GM21825 (cell line): ENCODE measurements at regions not wholly inside any gene's neighbourhood (a gene's known extent, or its start where the extent isn't known, plus 50 kb on each side); places are given as distances from the start of the nearest gene placed in this dataset.

Source experiments
- ATAC-seq: cut with Tn5 transposase; IDR thresholded peaks from one replicate; pipeline ENCODE4 v1.9.1; 2021; ENCODE audit warnings: mild to moderate bottlenecking, moderate library complexity; ENCODE audit not compliant: unreplicated experiment

DNA sequence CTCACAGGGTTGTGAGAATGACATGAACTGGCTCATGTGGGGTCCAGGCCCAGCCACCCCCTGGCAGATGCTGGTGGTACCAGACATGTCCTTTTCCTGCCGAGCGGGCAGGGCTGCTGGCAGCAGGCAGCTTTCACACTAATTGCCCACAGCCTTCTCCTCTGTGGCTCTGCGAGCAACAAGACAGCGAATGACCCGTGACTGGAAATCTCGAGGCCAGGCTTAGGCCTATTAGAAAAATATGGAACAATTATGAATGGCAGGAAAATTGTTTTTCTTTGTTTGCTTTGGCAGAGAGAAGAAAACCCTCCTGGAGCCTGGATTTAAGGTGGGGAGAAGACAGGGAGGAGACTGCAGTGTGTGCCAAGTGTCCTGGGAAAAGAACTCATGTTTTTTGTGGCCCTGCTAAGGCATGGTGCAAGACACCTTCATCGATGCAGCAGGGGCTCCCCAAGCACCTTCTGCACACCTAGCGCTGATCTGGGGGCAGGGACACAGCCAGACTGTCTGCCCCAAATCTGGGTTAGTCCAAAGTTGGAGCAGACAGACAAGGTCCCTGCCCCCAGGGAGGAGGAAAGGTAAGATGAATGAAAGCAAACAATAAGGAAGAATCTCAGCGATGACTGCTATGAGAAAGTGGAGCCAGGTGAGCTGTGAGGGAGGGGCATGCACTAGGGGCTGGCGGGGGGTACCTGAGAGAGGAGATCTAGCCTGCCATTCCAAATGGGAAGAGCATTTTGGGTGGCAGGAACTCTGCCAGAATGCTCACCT, 193.8 kb upstream of the TLE3 start:
- no peak for ATAC-seq

DNA sequence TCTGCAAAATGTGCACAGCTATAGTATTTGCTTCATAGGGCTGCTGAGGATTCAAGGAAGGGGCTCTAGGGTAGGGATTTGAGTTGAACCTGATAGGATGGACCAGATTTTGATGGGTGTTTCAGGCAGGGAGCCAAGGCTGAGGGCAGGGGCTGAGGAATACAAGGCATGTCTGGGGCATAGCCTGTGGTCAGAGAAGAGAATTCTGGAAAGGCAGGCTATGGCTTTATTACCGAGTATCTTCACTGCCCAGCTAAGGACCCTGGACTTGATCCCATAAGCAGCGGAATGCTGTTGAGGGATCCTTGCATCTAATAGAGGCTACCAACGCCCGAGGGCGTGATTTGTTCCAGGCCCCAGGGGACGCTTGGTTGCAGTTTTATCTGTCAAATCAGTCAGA, 193.0 kb upstream of the TLE3 start:
- no peak for ATAC-seq

DNA sequence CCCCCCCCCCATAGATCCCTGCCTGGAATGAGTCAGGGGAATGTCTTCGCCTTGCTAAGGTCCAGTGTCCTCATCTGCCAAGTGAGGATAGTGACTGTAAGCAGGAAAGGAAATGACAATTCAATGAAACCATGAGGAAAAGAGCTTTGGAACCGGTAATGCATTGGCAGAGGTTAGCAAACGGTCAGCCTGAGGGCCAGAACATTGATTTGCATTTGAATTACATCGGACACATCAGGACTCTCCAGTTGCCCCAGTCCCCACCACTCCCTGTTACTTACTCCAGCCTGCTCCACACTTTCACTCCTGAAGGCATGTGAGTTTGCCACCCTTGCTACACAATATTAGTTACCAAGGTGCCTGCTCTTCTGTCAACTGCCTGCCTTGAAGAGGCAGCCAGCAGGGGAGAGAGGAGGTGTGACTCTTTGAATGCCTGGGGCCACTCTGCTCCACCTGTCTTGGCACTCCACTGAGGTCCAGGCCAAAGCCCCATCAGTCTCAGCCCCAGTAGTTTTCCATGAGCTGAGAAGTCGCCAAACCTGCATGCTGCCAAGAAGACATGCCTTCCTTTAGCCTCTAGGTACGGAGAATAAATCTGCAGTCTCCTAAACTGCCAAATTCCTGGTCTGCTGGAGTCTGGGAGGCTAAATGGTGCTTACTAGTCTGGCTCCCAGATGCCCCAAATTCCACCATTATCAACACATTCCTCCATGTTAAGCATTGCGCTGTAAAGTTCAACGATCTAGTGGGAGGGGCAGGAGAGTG, 191.7 kb upstream of the TLE3 start:
- no peak for ATAC-seq

DNA sequence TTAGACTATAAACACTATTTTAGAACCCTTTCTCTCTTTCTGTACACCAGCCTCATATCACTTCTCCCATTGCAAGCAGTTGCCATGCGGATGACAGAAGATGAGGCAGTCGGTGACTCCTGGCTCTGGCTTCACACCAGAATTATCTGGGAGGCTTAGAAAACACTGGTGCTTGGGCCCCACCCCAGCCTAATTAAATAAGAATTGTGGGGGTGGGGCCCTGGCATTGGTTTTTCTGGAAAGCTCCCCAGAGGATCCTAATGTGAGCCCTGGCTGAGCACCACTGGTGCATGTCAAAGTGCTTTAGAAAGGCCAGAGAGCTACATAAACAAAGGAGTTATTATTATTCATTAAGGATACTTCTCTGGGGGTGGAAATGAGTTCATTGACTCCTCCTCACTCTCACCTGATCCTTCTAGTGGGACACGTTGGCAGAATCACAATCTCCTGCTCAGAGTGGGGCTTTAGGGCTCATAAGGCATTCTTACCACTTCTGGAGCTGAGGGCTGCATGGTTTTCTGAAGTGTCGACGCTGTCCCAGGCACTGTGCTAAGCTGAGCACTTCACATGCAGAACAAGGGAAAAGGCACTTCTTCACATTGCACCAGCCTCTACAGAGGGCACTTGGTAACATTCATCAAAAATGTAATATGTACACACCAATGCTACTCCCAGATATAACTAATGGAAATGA, 188.5 kb upstream of the TLE3 start:
- ATAC-seq: no peak

DNA sequence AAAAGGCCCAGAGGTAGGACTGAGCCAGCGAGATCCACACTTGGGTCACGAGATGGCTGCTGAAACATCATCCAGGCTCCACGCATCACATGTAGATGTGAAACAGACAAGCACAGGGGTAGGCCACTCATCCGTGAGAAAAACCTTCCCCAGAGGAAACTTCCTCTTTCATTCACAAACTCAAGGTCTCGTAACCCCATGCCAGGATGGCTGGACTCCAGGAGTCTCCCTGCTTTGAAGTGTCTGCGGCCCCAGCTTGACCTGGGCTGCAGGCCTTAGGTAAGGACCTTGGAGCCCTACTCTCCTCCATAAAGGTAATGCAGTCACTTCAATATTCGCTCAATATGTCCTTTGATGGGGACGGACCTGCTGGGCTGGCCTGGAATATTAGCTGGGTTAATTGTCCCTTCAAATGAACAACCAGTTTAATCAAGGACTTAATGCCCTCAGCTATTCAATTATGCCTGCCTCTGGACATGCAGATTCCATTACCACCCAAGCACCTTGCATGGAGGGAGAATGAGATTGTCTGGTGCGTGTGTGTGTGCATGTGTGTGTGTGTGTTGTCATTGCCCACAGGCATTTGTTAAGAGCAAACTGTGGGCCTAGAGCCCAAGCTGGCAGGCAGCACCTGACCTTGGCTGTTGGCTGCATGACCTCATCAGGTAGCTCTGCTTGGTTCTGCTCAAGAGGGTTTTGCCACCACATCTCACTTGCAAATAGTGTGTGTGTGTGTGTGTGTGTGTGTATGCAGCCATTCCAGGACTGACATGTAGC, 186.9 kb upstream of the TLE3 start:
- no peak for ATAC-seq

DNA sequence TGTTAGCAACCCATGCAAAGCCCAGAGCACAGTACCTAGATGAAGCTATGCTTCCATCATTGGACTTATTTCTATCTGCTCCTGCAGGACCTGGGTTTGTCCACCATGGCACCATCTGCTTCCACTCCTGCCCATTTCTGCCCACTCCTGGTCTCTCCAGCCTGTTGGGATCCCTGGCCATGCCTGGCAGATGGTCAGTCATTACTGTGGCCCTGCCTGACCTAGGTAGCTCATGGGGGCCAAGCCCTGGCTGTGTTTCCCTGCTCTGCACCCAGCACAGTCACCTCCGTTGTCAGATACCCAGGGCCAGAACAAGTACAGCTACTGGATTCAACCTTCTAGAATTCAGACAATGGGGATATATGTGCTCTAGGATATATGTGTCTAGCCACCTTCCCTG, 185.8 kb upstream of the TLE3 start:
- no peak for ATAC-seq

DNA sequence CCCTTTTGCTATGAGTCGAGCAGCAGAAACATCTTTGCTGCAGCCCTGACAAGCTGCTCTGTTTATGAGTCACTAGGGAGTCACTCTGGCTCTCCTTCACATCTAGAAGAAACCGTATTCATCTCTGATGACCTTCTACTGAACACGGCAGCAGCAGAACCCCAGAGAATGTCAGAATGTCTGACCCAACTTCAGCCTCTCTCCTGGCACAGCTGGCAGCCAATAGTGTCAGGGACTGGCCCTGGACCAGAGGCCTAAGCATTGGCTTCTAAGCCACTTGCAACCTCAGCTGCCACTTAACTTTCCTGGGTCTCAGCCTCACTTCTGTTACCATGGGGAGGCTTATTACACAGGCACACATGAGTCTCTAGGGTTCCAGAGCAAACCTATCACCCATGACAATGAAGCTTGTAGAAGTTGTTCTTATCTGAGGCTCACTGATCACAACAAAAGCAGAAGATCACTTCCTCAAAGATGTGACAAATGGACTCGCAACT, 184.1 kb upstream of the TLE3 start:
- ATAC-seq: no peak

DNA sequence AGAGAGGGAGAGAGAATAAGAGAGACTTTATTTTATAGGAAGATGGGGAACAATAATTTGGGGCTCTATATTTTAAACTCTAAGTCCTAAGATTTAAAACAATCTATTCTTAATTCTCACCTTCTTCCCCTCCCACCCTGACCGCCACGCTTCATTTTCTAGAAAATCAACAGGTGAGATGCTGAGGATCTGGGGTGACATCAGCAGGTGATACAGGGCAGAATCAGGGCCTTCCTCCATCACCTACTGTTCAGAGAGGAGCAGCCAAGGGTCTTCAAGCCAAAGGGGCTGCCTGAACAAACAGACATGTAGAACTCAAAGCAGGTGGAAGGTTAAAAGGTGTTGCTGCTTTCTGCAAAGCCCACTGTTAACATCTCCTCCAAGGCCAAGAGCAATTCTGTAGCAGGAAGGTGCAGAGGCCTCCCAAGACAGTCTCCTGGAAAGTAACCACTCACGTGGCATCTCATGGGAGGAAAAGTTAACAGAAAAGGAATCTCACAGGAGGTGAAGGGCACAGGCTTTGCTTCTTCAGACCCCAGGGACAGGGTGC, 183.6 kb upstream of the TLE3 start:
- ATAC-seq: no peak

DNA sequence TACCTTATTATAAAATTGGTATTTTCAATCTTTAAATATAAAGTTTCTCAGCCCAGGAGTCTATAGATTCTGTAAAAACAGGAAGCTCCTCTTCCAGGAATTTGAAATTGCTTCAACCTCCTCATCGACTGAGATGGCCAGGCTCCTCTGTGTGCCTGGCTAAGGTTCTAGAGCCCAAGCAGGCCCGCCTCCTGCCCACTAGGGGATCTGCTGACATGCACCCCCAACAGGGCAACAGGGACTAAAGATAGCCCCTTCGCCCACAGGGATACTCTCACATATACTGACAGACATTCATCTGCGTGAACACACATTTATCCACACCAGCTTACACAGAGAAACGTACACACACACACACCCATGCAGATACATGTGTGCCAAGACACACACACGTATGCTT, 183.1 kb upstream of the TLE3 start:
- no peak for ATAC-seq

DNA sequence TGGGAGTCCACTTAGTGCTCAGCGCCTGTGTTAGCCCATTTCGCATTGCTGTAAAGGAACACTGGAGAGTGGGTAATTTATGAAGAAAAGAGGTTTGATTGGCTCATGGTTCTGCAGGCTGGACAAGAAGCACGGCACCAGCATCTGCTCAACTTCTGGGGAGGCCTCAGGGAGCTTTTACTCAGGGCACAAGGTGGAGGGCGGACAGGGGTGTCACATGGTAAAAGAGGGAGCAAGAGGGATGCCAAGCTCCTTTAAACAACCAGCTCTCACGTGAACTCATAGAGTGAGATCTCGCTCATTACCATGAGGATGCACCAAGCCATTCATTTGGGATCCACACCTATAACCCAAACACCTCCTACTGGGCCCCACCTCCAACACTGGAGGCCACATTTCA, 181.4 kb upstream of the TLE3 start:
- no peak for ATAC-seq

DNA sequence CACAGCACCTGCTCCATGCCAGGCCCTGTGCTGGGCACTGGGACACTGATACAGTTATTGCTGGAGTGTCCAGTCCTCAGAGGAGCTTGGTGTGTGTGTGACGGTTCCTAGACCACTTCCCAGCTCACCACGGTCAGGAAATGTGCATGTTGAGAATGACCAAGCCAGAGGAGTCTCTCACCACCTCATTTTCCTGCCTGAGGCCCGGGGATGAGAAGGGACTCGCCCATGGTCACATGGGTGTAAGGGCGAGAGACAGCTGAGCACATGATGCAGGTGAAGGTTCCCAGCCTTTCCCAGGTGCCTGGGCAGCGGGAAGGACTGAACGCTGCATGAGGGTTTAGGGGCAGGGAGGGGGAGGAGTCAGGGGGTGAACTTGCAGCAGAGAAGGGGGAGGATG, 180.9 kb upstream of the TLE3 start:
- ATAC-seq: no peak

DNA sequence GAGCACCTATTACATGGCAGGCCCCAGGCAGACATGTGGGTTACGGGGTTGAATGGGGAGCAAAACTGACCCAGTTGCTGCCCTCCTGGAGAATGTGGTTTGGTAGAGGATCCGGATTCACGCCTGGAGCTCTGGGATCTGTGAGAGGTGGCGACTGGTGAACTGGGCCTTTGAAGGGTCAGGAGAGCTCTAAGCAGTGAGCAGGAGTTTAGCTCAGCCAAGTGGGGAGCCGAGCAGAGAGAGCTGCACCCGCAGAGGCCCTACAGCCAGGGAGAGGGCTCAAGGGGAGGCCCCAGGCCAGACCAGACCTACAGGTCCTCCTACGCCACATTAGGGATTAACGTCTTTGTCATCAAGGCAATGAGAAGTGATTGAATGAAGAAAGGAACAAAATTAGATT, 179.8 kb upstream of the TLE3 start:
- ATAC-seq: no peak

DNA sequence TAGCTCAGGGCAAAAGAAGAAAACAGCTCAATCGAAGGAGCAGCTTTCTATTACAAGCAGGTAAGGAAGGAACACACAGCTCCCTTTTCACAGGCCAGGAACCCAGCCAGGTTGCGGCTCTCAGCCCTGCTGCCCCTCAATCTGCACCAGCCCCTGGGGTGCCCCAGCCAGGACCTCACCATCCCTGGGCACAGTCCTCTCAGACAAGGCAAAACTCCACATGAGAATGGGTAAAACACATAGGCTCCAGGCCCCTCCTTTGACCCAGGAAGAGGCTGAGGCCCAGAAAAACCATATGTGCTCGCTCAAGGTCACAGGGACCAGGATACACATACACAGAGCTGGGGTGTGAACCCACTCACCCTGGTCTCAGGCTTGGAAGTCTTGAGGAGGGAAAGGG, 178.7 kb upstream of the TLE3 start:
- no peak for ATAC-seq

DNA sequence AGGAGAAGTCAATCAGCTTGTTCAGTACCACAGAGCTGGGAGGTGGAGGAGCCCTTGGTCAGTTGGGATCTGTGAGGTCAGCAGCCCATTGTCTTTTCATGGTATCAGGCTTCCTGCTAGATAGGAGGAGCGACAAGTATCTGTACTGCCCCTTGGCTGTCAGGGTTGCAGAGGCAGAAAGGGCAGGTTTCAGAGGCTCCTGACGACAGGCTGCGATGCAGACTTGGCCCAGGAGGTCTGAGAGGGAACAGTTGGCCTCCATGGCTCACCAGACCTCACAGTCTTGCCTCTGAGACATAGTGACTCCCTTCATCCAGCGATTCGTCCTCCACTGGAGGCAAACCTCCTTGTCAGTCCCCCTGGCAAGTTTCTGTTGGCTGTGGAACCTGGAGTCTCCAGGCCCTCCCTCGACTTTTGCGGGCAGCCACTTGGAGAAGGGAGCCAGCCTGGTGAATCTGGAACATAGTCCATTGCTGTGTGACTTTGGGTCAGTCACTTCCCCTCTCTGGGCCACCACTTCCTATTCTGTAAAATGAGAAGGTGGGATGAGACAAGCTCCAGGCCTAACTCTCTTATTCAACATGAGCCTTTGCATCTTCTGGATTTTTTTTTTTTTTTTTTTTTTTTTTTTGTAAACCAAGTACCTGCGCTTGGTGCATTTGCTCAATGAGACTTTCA, 177.9 kb upstream of the TLE3 start:
- no peak for ATAC-seq

DNA sequence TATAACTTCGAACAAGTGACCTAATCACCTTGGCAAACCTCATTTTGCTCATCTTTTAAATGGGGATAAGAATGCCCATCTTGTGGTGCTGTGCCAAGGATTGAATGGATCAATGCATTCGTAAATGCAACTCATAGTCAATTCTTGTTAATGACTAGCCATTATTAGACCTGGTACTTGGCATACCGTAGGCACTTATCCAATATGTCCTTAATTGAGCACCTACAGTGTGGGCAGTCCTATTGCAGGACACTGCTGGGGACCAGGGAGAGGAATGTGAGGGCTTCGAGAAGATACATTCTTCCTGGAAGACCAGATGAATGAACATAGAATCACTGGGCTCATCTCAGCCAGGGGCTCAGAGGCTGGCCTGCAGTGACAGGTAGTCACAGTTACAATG, 177.2 kb upstream of the TLE3 start:
- ATAC-seq: no peak

DNA sequence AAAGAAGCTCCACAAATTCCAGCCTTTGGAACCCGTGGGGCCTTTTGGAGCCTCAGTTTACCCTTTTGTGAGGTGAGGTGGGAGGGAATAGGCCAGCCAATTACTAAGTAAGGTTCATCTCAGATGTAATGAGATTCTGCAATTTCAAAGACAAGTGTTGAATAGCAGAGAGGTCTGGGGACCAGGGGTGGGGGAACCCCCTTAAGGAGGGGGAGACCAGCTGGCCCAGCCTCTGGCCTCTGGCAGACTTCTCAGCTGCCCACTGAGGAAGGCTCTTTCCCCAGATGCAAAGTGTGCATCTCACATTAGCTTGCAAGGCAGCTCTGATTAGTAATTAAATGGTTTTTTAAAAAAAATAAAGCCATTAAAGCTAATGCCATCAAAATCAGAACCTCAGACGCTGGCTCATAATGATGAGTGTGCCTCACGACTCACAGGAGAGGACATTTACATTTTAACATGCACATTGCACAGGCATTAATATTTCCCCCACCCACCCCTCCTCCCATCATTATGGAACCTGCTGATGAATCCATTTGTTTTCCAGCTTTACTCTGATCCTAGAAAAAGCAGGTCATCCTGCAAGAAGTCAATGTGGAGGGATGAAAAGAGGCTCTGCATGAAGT, 176.7 kb upstream of the TLE3 start:
- ATAC-seq: no peak

DNA sequence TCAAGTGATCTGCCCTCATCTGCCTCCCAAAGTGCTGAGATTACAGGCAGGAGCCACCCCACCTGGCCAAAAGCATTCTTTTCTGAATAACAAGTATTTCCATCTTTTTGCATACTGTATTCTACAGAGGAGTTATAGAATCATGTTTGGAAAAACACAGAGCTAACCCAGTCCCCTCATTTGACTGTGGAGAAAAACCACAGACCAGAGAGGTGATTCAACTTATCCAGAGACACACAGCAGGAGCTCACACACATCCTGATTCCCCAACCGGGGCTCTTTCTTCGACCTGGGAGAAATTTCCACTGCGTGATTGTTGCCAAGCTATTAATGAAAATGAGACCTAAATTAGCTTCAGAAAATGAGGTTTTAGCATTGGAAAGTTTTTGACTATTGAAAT, 176.1 kb upstream of the TLE3 start:
- no peak for ATAC-seq

DNA sequence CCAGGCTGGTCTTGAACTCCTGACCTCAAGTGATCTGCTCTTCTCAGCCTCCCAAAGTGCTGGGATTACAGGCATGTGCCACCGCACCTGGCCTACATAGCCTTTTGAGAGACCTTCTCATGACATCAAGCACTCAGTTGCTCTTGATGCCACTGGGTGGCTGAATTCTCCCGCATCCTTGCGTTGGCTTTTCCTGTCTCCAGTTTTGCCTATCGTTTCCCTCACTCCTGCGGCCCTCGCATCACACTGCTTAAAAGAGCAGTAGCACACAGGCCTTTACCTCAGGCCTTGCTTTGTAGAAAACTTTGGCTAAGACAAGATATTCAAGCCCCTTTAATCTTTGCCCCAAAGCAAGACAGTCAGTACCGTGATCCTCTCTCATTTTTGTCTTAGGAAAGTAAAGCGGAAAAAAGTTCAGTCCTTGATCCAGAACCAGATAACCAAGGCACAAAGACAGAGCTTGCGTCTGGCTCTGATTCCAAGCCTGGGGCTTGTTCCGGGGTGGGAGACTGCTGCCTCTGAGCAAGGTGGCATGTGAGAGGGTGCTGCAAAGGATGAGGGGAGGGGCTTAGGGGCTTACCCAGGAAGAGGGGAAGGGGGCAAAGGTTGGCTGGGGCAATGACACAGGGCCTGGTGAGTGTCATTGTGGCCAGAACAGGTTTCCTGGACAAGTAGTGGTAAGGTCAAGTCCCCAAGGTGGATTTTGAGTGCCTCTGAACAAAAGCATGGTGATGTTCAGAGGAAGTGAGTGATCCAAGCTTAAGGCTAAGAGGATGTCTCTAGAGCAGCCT, 175.0 kb upstream of the TLE3 start:
- no peak for ATAC-seq
